HG02840 (cell line): ENCODE measurements at regions not wholly inside any gene's neighbourhood (a gene's known extent, or its start where the extent isn't known, plus 50 kb on each side); places are given as distances from the start of the nearest gene placed in this dataset.

Source experiments
- ATAC-seq: cut with Tn5 transposase; IDR thresholded peaks from one replicate; pipeline ENCODE4 v1.9.1; 2021; ENCODE audit warnings: mild to moderate bottlenecking, moderate library complexity, moderate number of reproducible peaks; ENCODE audit not compliant: unreplicated experiment, low FRiP score

DNA sequence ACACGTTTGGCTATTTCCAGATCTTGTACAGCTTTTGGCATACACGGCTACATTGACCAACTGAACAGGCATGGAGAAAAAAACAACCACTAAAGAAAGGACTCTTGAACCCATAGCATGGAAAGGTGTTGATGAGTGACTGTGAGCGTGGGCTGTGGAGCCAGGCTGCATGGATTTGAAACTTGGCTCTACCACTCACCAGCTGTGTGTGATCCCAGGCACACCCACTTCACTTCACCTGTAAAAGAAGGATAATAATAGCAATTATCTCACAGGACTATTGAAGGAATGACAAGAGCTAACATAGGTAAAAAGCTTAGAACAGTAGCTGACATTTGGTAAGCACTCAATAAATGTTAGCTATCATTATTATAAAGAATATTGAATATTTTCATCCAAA is 301.7 kb upstream of the CPEB2 start:
- no peak for ATAC-seq

DNA sequence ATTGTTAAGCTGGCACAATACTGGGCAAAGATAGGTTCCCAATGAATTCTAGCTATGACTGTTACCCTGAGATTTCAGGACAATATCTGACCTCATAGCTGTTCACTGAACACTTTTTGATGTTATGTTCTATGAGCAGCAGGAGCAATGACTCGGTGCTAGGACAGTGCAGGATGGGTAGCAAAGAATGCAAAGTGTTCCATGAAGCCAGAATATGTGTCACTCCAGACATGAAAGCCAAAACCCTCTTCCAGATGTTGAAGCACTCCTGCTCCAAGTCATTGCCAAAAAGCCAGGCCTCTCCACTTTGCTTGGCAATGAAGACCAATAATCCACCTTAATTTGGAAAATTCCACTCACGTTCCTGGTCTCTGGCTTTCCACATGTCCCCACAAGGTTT is 300.9 kb upstream of the CPEB2 start:
- no peak for ATAC-seq

DNA sequence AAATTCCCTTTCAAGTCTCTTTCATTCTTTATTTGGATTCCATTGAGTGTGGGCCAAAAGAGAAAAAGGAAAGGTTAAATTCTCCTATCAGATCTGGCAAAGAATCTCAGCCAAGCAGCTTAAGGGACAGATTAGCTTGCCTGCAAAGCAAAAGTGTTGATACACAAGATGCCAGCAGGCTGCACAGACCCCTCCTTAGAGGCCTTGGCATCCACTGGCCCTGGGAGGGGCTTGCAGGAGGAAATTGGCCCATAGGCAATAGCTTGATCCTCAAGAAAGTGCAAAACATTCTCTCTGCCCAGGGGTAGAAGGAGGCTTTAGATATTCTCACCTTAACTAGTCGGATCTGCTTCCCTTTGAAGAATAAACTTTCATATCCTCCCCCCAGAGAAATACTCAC is 300.4 kb upstream of the CPEB2 start:
- ATAC-seq = no peak

DNA sequence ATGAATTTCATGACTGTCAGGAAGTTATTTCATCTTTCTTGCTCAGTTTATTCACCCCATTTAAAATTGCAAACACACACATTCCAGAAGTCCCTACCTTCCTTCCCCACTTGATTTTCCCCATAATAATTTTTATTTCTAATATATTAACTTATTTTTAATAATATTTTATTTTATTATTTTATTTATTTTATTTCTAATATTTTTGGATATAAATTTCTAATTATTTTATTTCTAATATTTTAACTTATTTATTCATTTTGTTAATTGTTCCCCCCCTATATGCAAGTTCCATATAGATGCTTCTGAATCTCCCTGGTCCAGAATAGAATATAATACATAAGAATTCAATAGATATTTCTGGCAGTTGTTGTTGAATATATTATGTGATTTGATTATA is 293.7 kb upstream of the CPEB2 start:
- no peak for ATAC-seq

DNA sequence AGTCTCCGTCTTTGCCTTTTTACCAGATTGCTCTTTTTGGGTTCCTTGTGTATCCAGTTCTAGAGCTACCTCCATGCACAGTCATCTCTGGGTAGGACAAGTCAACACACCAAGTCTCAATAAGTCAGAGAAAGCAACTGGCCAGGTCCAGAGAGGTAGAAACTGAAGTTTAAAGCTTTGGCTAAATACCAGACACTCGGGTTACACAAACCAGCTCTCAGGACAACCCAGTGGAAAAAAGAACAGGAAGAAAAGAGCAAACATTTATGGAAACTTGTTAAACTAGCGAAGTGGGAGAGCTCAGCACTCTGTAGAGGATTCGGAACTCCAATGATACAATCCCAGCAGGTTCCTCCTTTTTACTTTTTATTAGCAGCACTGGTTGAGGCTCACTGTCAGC is 291.0 kb upstream of the CPEB2 start:
- ATAC-seq = no peak

DNA sequence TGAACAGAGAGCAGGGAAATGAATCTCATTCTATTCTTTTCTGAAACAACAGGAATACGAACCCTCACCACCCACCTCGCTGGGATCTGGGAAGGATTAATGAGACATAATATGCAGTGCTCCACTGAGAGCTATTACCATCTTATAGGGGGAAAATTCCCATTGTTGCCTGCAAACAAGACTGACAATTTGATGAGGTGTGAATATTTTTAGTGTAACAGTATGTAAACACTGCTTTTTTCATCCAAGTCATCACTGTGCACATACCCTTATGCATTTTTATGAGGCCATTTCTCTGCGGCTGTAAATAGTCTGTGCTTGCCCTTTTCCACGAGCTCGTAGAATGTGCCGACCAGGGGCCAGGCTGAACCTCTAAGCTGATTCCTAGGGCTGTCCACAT is 285.6 kb upstream of the CPEB2 start:
- no peak for ATAC-seq

DNA sequence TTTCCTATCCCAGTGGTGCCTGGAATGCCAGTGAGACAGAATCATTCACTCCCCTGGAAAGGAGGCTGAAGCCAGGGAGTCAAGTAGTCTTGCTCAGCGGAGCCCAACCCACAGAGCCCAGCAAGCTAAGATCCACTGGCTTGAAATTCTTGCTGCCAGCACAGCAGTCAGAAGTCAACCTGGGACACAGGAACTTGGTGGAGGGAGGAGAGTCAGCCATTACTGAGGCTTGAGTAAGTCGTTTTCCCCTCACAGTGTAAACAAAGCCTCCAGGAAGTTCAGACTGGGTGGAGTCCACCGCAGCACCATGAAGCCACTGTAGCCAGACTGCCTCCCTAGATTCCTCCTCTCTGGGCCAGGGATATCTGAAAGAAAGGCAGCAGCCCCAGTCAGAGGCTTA is 283.2 kb upstream of the CPEB2 start:
- ATAC-seq = no peak

DNA sequence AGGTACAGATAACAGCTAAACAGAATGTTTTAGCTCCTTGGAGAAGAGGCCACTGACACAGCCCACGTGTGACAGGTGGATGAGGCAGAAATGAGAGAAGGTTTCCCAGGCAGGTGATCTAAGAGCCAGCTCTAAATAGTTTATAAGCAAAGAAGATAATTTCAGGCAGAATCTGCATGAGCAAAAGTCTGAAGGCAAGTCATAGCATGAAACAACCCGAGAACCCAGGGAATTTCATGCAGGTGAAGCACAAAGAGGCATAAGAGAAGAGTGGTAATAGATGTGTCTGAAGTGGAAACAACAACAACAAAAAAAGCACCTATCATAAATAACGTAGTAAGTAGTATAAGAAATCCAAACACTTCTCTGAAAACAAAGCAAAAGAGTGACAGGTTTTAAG is 275.8 kb upstream of the CPEB2 start:
- no peak for ATAC-seq

DNA sequence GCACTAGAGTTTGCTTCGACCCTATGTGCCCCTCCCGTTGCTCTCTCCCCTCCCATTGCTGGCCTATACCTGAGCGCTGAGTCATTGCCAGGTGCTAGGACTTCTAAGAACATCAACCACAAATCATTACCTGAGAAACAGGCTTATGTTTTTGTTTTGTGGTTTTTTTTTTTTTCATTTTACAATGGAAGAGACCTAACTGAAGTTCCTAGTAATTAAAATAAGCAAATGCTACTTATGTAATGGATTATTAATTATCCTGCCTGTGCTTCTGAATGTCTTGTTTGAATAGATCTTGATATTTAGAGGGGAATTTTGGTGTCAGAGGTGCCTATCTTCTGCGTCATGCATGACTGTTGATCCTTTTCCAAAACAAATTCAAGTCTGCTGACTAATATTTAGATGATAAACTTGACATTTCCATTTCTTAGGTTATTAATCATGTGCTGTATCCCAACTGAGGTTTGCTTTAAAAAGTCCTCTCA is 275.4 kb upstream of the CPEB2 start:
- ATAC-seq = no peak

DNA sequence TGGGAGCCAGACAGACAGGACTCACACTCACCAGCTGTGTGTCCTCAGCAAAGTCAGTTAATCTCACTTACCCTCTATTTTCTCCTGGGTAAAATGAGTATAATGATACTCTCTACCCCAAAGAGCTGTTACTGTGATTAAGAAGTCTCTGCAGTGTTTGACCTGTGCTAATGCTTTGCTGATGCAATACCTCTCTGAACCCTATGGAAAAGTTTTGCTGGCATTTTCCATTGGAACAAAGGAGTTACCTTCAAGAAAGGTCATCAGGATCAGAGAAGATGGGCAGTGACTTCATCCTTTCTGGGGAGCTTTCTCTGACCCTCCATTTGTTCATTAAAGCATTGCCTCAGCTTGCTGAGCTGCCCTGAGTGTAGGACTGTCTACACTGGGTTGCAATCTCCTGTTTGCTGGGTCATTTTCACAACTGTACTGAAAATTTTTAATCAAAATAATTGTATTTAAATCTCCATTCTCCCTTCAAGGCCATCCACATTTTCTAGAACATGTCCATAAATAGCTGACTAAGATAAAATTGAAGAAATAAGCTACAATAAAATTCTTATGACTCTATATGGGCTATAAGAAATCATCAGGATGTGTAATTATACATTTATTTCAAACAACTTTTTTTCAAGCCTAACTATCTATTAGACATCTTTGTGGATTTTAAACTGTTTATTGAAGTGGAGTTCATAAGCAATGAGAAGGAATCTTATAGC is 272.8 kb upstream of the CPEB2 start:
- no peak for ATAC-seq

DNA sequence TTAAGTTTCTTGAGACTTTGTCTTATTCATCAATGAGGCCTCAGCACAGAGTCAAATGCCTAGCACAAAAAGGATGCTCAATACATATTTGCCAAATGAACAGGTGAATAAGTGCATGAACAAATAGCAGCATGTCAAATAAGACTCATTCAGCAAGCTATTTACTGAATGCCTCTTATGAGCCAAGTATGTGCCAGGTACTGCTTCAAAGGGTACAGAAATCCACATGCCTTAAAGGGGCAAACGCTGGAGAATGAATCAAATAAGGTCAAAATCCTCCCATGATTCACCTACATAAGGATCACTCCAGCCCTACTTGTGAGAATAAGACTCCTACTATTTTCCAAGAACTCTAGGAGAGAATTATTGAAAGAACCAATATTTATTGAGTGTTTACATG is 260.2 kb upstream of the CPEB2 start:
- ATAC-seq = no peak

DNA sequence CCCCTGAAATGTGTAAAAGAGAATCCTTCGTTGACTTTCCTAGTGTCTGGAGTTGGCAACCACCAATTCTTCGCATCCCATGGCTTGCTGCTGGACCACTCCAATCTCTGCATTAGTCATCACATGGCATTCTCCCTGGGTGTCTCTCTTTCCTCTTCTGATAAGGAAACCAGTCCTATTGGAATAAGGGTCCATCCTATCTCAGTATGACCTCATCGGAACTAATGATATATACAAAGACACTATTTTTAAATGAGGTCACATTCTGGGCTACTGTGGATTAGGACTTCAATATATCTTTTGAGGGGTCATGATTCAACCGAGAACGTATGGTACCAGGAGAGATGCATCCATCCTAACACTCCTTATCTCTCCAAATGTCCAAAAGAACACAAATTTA is 259.1 kb upstream of the CPEB2 start:
- no peak for ATAC-seq

DNA sequence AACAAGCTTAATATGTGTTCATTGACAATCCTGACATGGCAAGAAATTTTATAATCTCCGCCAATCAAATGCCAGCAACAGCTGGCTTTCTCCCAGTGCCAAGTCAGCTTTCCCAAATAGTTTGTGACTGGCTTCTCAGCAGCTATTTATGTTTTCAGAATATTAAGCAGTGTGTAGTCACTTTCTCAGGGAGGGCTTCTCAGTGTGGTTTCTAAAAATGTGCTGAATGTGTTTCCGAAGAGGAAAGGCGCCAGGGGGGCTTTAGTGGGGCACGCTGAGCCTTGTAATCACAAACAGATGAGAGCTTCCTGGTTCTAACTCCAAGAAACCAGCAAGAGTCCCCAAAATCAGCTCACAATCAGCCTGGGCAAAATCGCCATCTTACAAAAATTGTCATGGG is 258.7 kb upstream of the CPEB2 start:
- no peak for ATAC-seq

DNA sequence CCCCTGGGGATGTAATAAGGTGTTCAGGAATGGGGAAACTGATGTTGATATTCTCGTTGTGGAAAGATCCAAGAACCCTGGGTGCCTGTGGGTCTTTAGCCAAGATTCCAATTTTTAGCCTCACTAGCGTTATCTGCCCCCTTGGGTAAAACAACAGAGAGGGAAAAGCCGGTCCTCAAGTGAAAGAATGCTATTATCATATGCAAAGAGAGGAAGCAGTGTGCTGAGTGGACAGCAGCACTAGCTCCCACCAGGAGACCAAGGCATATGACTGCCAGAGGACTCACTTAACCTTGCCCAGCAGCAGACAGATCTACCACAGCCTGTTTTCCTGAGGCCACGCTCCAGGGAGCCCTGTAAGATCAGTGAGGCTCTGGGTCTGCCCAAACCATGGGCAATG is 257.9 kb upstream of the CPEB2 start:
- ATAC-seq = no peak

DNA sequence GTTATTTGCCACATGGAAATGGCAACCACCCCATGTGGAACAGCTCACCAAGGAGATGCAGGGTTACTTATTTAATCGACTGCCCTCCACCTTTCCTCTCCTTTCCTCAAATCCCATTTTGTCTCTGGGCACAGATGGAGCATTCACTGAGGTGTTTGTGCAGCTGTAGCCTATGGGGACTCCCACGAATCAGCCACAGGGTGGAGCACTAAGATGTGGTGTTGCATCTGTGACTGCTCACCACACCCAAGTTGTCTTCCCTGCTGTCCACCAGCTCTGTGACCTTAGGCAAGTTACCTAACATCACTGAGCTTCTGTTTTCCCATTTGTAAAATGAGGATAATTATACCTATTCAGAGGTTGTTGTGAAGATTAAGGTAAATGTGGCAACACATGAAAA is 252.4 kb upstream of the CPEB2 start:
- ATAC-seq = no peak

DNA sequence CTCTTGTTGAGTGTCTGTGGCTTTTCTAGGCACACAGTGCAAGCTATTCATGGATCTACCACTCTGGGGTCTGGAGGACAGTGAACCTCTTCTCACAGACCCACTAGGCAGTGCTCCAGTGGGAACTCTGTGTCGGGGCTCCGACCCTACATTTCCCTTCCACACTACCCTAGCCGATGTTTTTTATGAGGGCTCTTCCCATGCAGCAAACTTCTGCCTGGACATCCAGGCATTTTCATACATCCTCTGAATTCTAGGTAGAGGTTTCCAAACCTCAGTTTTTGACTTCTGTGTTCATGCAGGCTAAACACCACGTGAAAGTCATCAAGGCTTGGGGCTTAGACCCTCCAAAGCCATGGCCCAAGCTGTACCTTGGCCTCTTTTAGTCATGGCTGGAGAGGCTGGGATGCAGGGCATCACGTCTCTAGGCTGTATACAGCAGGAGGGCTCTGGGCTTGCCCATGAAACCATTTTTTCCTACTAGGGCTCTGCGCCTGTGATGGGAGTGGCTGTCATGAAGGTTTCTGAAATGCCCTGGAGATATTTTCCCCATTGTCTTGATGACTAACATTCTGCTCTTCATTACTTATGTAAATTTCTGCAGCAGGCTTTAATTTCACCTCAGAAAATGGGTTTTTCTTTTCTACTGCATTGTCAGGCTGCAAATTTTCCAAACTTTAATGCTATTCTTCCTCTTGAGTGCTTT is 249.8 kb upstream of the CPEB2 start:
- no peak for ATAC-seq

DNA sequence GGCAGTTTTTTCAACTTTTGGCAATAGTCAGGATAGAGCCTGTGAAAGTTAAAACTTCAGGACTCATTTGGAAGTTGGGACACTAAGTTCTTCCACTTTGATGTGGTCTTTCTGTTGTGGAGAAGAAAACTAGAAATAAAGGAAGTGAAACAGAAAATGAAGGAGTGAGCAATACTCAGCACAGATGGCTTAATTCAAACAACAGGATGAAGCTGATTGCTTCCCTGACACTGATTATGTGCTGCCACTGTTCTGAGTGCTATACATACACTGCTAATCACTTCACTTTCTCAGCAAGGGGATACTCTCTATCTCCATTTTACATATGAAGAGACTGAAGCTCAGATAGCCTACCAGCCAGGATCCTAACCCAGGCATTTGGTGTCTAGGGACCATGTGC is 235.1 kb upstream of the CPEB2 start:
- ATAC-seq = no peak

DNA sequence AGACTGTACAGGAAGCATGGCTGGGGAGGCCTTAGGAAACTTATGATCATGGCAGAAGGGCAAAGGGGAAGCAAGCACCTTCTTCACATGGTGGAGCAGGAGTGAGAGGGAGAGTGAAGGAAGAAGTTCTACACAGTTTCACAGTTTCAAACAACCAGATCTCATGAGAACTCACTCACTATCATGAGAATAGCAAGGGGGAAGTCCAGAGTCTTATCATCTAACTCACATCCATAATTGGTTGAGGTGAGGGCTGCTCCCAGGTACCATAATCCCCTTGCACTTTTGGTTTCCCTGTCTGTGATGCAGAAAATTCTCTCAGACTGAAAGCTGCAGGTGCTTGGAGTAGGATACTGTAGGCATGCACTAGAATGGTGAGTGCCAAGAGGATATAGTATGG is 233.8 kb upstream of the CPEB2 start:
- no peak for ATAC-seq

DNA sequence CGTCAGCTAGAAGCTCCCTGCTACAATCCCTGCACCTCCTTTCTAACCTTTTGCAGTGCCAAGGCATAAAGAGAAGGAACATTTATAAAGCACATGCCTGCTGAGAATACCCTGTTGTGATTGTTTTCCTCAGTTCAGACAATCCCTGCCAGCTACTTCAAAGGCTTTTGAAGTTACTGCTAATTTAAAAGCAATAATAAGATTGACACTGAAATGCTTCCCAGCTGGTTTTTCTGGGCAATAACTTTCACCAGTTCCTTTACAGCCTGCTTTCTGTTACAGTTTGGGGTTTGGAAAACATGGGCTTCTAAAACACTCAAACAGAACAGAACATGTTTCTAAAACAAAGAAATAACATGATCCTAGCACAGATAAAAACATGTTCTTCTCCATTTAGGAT is 232.3 kb upstream of the CPEB2 start:
- no peak for ATAC-seq

DNA sequence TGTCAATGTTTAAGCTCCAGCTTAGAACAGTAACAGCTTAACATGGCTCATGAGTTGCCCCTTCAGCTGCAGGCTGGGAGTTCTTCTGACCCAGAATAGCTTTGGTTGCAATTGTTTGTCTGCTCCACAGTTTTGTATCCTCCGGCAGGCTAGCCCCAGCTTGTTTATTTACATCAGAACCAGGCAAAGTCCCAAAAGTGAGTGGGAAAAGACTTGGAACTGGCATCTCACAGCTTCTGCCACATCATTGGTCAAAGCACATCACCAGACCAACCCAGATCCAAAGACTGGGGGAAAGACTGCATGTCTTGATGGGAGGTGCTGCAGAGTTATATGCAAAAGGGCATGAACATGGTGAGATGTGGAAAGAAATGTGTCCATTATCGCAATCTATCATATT is 231.2 kb upstream of the CPEB2 start:
- no peak for ATAC-seq

DNA sequence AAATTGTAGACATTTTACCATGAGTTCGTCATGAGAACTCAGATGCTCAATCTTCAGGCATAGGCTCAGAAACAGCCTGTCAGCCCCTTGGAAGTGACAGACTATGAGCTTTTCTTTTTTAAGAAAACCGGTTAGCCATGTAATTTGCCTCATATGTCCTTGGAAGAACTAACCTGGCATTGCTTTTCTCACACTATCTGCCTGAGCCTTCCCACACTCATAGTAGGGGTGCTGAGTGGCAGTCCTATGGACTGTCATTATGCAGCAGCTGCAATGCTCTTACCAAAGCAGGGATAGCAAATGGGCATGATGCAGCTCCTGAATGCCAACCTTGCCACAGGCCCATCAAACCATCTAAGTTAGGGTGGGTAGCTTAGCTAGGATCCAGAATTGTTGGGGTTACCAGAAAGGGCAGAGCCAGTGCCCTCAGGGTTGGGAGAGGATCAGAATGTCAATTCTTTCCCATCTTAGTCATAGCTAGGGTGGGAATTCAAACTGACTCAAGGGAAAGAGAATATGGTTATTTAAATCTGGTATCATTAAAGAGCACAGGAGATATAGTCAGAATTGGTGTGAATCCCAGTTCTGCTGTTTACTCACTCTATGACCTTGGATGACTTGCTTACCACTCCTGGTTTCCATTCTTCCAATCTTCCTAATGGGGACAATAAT is 230.6 kb upstream of the CPEB2 start:
- no peak for ATAC-seq

DNA sequence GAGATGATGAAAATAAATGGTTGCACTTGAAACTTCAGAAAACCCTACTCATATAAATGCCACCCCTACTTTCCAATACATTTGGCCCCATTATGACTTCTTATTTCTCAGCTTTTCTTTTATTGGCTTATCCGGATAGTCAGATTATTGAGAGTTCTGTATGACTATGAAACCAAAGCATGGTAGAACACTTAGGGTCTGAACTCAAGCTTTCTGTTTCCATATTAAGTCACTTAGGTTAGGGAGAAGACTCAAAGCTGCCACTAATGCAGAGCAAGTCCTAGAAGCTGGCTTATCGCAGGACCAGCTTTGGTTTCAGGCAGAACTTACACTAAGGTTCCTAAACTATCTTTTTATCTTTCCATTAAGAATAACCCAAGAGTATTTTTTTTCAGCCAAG is 229.9 kb upstream of the CPEB2 start:
- ATAC-seq = no peak
